Kidney epithelial cell (primary cell): ENCODE measurements at regions not wholly inside any gene's neighbourhood (a gene's known extent, or its start where the extent isn't known, plus 50 kb on each side); places are given as distances from the start of the nearest gene placed in this dataset.
A peak's percentile ranks its signal among the peaks of the same experiment; 100 is the strongest.

ENCODE experiments used
- DNase-seq: peaks from one replicate; pipeline ENCODE4 v3.0.0-alpha.2; 2010; ENCODE audit warnings: low read depth
- H3K27me3 ChIP-seq: 2 replicates; pipeline ENCODE4 v1.6.0; 2011; ENCODE audit warnings: low read length; ENCODE audit not compliant: control insufficient read depth, insufficient read depth
- H3K36me3 ChIP-seq: 2 replicates; pipeline ENCODE4 v1.5.1; 2011; ENCODE audit warnings: low read length; ENCODE audit not compliant: control insufficient read depth, insufficient read depth
- H3K4me3 ChIP-seq: 2 replicates; pipeline ENCODE4 v1.5.1; 2011; ENCODE audit warnings: low read depth, mild to moderate bottlenecking, control low read depth, low read length
- TF ChIP-seq, protein P1 (sequence below): IDR thresholded peaks from 2 replicates; pipeline ENCODE4 v1.5.1; 2011; ENCODE audit warnings: mild to moderate bottlenecking, moderate library complexity, low read length, control low read depth, inconsistent platforms; ENCODE audit not compliant: insufficient read depth, poor library complexity, severe bottlenecking

DNA sequence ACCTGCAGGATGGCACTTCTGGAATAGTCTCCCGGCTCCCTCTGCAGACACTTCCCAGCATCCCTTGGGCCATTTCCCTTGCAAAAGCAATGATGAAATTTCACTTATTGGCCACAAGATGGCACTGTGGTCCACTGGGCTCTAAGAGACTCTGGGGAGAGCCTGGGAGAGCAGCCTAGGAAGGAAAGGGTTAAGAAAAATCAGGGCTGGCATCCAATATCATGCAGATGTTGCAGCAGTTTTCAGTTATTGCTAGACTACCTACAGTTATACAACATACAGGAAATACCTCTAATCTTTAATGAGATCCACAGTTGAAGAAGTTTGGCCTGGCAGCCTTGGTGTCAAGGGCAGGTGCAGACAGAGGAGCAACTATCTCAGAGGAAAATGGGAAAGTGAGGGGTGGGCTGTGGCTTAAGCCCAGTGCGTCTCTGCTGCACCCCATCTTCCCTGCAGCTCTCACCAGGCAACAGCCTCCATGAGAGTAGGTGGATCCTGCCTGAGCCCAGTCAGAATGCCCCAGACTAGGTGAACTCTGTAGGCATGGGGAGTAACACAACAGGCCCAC lies 100.2 kb upstream of the PRSS58 start:
- peak; percentile 31 for DNase-seq
- Histone ChIP-seq H3K27me3 (no peaks in the 10 kb centered on the region), H3K36me3 (no peaks in the 10 kb centered on the region), H3K4me3 (no peak overlapping the region)
- TF ChIP-seq, protein P1, sequence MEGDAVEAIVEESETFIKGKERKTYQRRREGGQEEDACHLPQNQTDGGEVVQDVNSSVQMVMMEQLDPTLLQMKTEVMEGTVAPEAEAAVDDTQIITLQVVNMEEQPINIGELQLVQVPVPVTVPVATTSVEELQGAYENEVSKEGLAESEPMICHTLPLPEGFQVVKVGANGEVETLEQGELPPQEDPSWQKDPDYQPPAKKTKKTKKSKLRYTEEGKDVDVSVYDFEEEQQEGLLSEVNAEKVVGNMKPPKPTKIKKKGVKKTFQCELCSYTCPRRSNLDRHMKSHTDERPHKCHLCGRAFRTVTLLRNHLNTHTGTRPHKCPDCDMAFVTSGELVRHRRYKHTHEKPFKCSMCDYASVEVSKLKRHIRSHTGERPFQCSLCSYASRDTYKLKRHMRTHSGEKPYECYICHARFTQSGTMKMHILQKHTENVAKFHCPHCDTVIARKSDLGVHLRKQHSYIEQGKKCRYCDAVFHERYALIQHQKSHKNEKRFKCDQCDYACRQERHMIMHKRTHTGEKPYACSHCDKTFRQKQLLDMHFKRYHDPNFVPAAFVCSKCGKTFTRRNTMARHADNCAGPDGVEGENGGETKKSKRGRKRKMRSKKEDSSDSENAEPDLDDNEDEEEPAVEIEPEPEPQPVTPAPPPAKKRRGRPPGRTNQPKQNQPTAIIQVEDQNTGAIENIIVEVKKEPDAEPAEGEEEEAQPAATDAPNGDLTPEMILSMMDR = peak; percentile 88

DNA sequence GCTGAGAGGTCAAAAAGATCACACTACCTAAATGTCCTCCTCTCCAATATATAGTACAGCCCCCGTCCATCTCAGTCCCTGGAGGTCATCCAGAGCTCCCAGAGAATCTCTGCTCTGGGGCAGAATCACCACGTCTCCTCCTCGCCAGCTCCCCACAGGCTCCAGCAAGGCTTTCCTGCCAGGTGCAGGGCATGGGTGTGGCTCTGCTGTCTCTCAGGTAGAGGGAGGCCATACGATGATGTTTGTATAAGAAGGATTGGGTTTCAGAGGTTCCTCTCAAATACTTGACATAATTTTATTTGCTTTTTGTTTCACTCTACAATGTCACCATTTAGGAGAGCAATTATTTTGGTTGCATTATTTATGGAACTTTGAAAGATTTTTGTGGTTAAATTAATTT lies 98.3 kb upstream of the PRSS58 start:
- no peak overlapping the region for H3K4me3 ChIP-seq
- no peak for DNase-seq
- H3K36me3 ChIP-seq = no peaks in the 10 kb centered on the region
- TF ChIP-seq, protein P1 = no peak
- H3K27me3 ChIP-seq = no peaks in the 10 kb centered on the region

DNA sequence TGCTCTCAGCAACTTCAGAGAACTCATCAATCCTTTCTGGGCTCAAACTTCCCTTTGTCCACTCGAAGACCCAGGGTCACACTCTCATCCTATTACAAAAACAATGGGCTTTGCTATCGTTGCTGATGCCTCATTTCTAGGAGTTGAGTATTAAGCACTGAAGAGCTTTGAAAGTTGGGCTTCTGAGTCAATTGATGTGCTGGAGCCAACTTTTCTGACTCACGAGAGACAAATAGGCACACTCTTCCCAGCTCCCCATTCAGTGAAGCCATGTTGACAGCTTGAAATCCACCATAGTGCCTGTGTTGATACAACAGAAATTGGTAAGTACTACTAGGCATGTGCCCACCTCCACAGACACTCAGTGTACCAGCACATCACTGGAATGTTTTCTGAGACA lies 97.5 kb upstream of the PRSS58 start:
- Histone ChIP-seq H3K4me3 (no peak overlapping the region), H3K27me3 (no peaks in the 10 kb centered on the region), H3K36me3 (no peaks in the 10 kb centered on the region)
- no peak for DNase-seq
- TF ChIP-seq, protein P1 = no peak

DNA sequence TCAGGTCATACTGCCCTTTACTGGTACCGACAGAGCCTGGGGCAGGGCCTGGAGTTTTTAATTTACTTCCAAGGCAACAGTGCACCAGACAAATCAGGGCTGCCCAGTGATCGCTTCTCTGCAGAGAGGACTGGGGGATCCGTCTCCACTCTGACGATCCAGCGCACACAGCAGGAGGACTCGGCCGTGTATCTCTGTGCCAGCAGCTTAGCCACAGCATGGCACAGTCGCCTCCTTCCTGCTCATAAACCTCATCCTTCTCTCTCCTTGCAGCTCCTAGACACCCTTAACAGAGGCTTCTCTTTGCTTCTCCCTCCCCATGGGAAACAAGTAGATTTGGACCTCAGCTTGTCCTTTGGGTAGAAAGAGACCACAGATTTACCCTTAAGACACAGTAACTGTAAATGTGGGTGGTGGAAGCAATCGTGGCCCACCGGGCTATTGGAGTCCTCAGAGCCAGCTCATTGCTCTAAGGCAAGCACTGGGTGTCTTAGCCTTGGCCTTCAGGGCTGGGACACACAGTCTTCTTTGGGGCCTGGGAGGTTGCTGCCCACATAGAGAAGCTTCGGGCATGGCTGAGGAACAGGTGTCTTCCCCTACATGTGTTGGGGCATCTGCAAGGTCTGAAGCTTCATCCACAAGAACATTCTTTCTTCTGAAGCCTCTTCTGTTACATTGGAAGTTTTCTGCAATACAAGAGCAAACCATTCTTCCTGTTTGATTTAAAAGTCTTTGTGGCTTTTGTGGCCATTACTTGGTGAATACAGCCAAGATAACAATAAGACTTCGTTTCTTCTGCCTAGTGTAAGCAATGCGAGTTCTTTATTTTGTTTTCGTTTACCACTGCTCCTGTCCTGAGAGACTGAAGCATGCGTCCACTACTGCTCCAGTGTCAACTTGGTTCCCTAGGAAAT lies 95.5 kb upstream of the PRSS58 start:
- DNase-seq = no peak
- H3K27me3 ChIP-seq = no peaks in the 10 kb centered on the region
- TF ChIP-seq, protein P1 = no peak
- H3K36me3 ChIP-seq = no peaks in the 10 kb centered on the region
- no peak overlapping the region for H3K4me3 ChIP-seq

DNA sequence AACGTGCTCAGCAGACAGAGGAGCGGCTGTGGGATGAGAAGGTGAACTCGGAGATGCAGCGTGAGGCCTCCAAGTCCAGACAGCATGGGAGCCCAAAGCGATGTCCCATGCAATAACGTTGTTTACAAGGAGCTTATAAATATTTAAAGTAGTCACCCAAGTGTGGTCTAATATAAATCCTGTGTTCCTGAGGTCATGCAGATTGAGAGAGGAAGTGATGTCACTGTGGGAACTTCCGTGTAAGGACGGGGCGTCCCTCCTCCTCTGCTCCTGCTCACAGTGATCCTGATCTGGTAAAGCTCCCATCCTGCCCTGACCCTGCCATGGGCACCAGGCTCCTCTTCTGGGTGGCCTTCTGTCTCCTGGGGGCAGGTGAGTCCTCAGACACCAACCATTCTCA lies 94.7 kb upstream of the PRSS58 start:
- no peak for DNase-seq
- Histone ChIP-seq H3K4me3 (no peak overlapping the region), H3K27me3 (no peaks in the 10 kb centered on the region), H3K36me3 (no peaks in the 10 kb centered on the region)
- TF ChIP-seq, protein P1 = no peak
